Stomach (tissue), 8 donors: ENCODE measurements at regions not wholly inside any gene's neighbourhood (a gene's known extent, or its start where the extent isn't known, plus 50 kb on each side); places are given as distances from the start of the nearest gene placed in this dataset.

Experiments used
- DNase-seq, 2 donors: peaks; one replicate each; pipeline versions ENCODE4 v3.0.0 to v3.0.0-alpha.2; 2013 to 2019
- H3K27ac ChIP-seq, 5 donors: fragments of 200-600 bp in 4 of 5; sonication (generic) in 4 of 5; one replicate each; pipeline ENCODE4 v1.5.1; 2013 to 2019; ENCODE audit warnings: mild to moderate bottlenecking in 1 of 5, moderate library complexity in 1 of 5
- H3K27me3 ChIP-seq, 3 donors: fragments of 200-600 bp; sonication (generic); one replicate each; pipeline ENCODE4 v1.5.1; 2017 to 2019; ENCODE audit warnings: mixed run types in 1 of 3
- H3K36me3 ChIP-seq, 4 donors: fragments of 200-600 bp; sonication (generic); 1 replicate in 3 of 4; 2 replicates in 1 of 4; pipeline ENCODE4 v1.5.1; 2016 to 2019
- H3K4me1 ChIP-seq, 4 donors: fragments of 200-600 bp; sonication (generic); one replicate each; pipeline ENCODE4 v1.5.1; 2016 to 2019
- H3K4me3 ChIP-seq, 4 donors: fragments of 200-600 bp; sonication (generic) in 3 of 4; one replicate each; pipeline ENCODE4 v1.5.1; 2016 to 2019; ENCODE audit warnings: mild to moderate bottlenecking in 1 of 4
- H3K9me3 ChIP-seq, 4 donors: fragments of 200-600 bp; sonication (generic); one replicate each; pipeline ENCODE4 v1.5.1; 2016 to 2019
- CTCF ChIP-seq, 7 experiments: fragments of 450-650 bp in 4 of 7; fragments of 200-600 bp in 3 of 7; sonication (generic) in 3 of 7; IDR thresholded peaks; one replicate each; pipeline ENCODE4 v1.5.1; 2016 to 2019; ENCODE audit warnings: antibody characterized with exemption in 7 of 7, control low read depth in 2 of 7, mild to moderate bottlenecking in 1 of 7
- EP300 ChIP-seq: sonication (generic); formaldehyde crosslinking; IDR thresholded peaks from one replicate; pipeline ENCODE4 v1.6.1; 2017; ENCODE audit warnings: antibody characterized with exemption
- POLR2A ChIP-seq, 4 donors: fragments of 450-650 bp; IDR thresholded peaks; one replicate each; pipeline ENCODE4 v1.6.1; 2016; ENCODE audit warnings: antibody characterized with exemption in 4 of 4, control low read depth in 2 of 4, mild to moderate bottlenecking in 1 of 4, moderate library complexity in 1 of 4
- POLR2AphosphoS5 ChIP-seq, 3 donors: sonication (generic); formaldehyde crosslinking; IDR thresholded peaks; one replicate each; pipeline ENCODE4 v1.6.1; 2016; ENCODE audit warnings: antibody characterized with exemption in 3 of 3
- WGBS, 5 donors: extraction: QIAGEN DNeasy Blood & Tissue Kit in 3 of 5; methylation state at CpG; one replicate each; pipeline versions ENCODE4 v1.1.5 to v1.1.7; 2013 to 2018; 5-methylcytosine and 5-hydroxymethylcytosine counted together
- intact Hi-C: fragments of 100-400 bp; cut with DNase I; formaldehyde crosslinking; loops from one replicate; pipeline ENCODE4 v1.15.1; 2023; ENCODE audit warnings: low total_unique reads
- donor health status: healthy with polysubstance abuse.
- donor health status: Bipolar disorder and iron deficiency.
- donor health status: healthy.

GRCh38 chr17:21823090-21823489 is 130.8 kb downstream of the KCNJ18 start:
- WGBS, 5 donors: 51 to 74% (median 59%) methylated on average over 1 of the region's 1 CpG
- H3K27me3 ChIP-seq: peaks cover 0 to 7% (median 0%) of the 10 kb centered on the region in 3 donors
- intact Hi-C loops: no loop called here

GRCh38 chr17:21823643-21824042 is 131.3 kb downstream of the KCNJ18 start:
- Histone ChIP-seq H3K9me3 (no peaks in the 10 kb centered on the region), H3K4me1 (no peaks in the 10 kb centered on the region), H3K4me3 (no peak overlapping the region), H3K27me3 (peaks cover 0 to 7% (median 0%) of the 10 kb centered on the region in 3 donors), H3K27ac (no peak overlapping the region), H3K36me3 (no peaks in the 10 kb centered on the region)
- no peak for DNase-seq
- 81 to 90% (median 86%) methylated on average over 4 of the region's 4 CpGs for WGBS, 5 donors
- intact Hi-C loops: no loop called here
- no peak for TF ChIP-seq EP300
- no peak for TF ChIP-seq POLR2A (IDR thresholded peaks at IDR 0.05)
- no peak for TF ChIP-seq CTCF (IDR thresholded peaks at IDR 0.05)
- no peak for TF ChIP-seq POLR2AphosphoS5 (IDR thresholded peaks at IDR 0.05)

More at GRCh38 chr17:21823090-21823489, 130.8 kb downstream of the KCNJ18 start:
- DNase-seq: no peak
- Histone ChIP-seq H3K4me3 (no peak overlapping the region), H3K4me1 (no peaks in the 10 kb centered on the region), H3K27ac (no peak overlapping the region), H3K9me3 (no peaks in the 10 kb centered on the region), H3K36me3 (no peaks in the 10 kb centered on the region)
- no peak for TF ChIP-seq EP300
- TF ChIP-seq CTCF (IDR thresholded peaks at IDR 0.05): no peak
- no peak for TF ChIP-seq POLR2A (IDR thresholded peaks at IDR 0.05)
- no peak for TF ChIP-seq POLR2AphosphoS5 (IDR thresholded peaks at IDR 0.05)

- no peaks in the 10 kb centered on the region for H3K36me3 ChIP-seq
- TF ChIP-seq POLR2AphosphoS5 (IDR thresholded peaks at IDR 0.05) (no peak), EP300 (no peak), CTCF (IDR thresholded peaks at IDR 0.05) (no peak), POLR2A (IDR thresholded peaks at IDR 0.05) (no peak)
- H3K4me1 ChIP-seq: no peaks in the 10 kb centered on the region
- H3K9me3 ChIP-seq: peaks cover 18 to 32% (median 29%) of the 10 kb centered on the region in 4 donors
- H3K4me3 ChIP-seq: peak overlapping the region in 1 of 4 donors; percentile 32
- peaks cover 13 to 66% (median 18%) of the 10 kb centered on the region in 3 donors for H3K27me3 ChIP-seq
- H3K27ac ChIP-seq: no peak overlapping the region
- 29 to 47% (median 35%) methylated on average over 44 to 49 of the region's 49 CpGs for WGBS, 5 donors
- intact Hi-C loops: no loop called here
- DNase-seq: no peak
These were observed 149.5 kb downstream of the KCNJ18 start for GRCh38 chr17:21841839-21842238.

- peak overlapping the region in 1 of 4 donors; percentile 32 for H3K4me3 ChIP-seq
- no peak for DNase-seq
- H3K4me1 ChIP-seq: no peaks in the 10 kb centered on the region
- H3K27me3 ChIP-seq: peaks cover 13 to 72% (median 18%) of the 10 kb centered on the region in 3 donors
- 25 to 46% (median 34%) methylated on average over 109 to 136 of the region's 136 CpGs for WGBS, 5 donors
- no peaks in the 10 kb centered on the region for H3K36me3 ChIP-seq
- H3K9me3 ChIP-seq: peaks cover 18 to 38% (median 32%) of the 10 kb centered on the region in 4 donors
- no peak overlapping the region for H3K27ac ChIP-seq
- no peak for TF ChIP-seq EP300
- no peak for TF ChIP-seq POLR2AphosphoS5 (IDR thresholded peaks at IDR 0.05)
- no peak for TF ChIP-seq CTCF (IDR thresholded peaks at IDR 0.05)
- intact Hi-C loops: no loop called here
These were observed 150.3 kb downstream of the KCNJ18 start for GRCh38 chr17:21842332-21843317.
